Activated T-helper 1 cell treated with anti-CD3 and anti-CD28 coated beads, Interleukin-12 subunit alpha, Interleukin-12 subunit beta, Interleukin-2, Interleukin-4 antibody, amounts not matched to agents 30 ng/mL and 10 ng/mL and 1 ng/mL, durations not matched to agents 14 hours and 24 hours and 36 hours (primary cell): ENCODE measurements at regions not wholly inside any gene's neighbourhood (a gene's known extent, or its start where the extent isn't known, plus 50 kb on each side); places are given as distances from the start of the nearest gene placed in this dataset.

ENCODE experiments used
- DNase-seq: peaks from one replicate; pipeline ENCODE4 v3.0.0; 2021; ENCODE audit warnings: low spot score
- H3K27ac Mint-ChIP-seq: one replicate; pipeline ENCODE4 v1.8.0; 2021; ENCODE audit warnings: mild to moderate bottlenecking, mixed read lengths
- H3K27me3 Mint-ChIP-seq: one replicate; pipeline ENCODE4 v1.8.0; 2022; ENCODE audit warnings: mild to moderate bottlenecking, moderate library complexity, mixed read lengths; ENCODE audit not compliant: insufficient read depth
- H3K36me3 Mint-ChIP-seq: one replicate; pipeline ENCODE4 v1.8.0; 2021; ENCODE audit warnings: low read depth, mixed read lengths
- H3K4me1 Mint-ChIP-seq: one replicate; pipeline ENCODE4 v1.8.0; 2021; ENCODE audit warnings: low read depth, mixed read lengths
- H3K4me3 Mint-ChIP-seq: one replicate; pipeline ENCODE4 v1.8.0; 2021; ENCODE audit warnings: mild to moderate bottlenecking, moderate library complexity, mixed read lengths
- H3K9me3 Mint-ChIP-seq: one replicate; pipeline ENCODE4 v1.8.0; 2021; ENCODE audit warnings: mixed read lengths
- intact Hi-C: fragments of 100-400 bp; cut with micrococcal nuclease; formaldehyde crosslinking; loops from one replicate; pipeline ENCODE4 v1.15.1; 2024

DNA sequence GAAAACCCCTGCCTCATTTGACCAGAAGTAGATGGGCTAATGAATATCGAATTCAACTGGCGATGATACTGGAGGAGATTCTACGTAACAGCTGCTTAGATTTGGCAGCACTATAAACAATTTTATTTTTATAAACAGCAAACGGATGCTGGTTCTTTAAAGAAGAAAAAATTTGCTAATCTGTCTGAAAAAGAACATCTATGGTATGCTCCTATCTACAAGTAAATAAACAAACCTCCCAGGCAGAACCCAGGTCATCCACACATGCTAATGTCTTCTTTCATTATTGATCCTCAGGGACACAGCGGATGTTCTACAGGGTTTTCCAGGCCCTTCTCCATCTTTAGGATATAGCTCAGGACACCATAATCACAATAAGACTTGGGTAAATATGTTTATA is 291.3 kb downstream of the ALDH8A1 start:
- DNase-seq, result no peak
- H3K27me3 Mint-ChIP-seq, result peaks cover 8% of the 10 kb centered on the region
- intact Hi-C loops, result no loop called here
- no peaks in the 10 kb centered on the region for H3K36me3 Mint-ChIP-seq
- no peak overlapping the region for H3K27ac Mint-ChIP-seq
- H3K9me3 Mint-ChIP-seq, result no peaks in the 10 kb centered on the region
- H3K4me1 Mint-ChIP-seq, result no peaks in the 10 kb centered on the region
- H3K4me3 Mint-ChIP-seq, result no peak overlapping the region

DNA sequence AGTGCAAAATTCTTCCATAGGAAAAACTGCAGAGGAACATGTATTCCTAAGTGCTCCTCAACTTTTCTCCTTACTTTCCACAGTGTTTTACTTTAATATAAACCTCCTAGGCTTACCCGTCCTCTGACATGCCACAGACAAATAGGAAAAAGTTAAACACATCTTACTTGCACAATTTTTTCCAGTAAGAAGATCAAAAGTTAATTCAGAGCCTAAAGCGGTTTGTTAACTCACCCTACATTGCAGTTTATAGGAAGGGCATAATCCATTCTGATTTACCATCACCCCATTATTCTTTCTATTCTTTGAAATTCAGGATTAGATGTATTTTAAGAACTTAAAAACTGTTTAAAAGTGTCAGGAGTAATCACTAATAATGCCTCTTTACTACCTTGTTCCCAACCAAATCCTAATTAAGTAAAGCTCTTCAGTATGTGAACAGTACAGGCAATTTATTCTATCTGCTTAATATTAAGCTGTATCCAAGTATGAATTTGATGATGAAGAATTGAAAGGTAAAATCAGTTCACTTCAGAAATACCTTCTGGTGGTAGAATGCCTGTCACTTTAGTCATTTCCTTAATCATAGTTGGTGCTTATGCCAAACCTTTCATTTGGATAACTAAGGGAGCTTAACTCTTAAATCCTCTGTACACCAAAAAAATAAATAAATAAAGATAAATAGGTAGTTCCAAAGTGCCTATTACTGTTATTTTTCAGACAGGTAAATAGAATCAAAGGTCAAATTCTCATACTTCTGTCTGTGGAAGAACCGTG is 292.0 kb downstream of the ALDH8A1 start:
- no peak for DNase-seq
- Mint-ChIP-seq H3K27ac (no peak overlapping the region), H3K9me3 (no peaks in the 10 kb centered on the region), H3K27me3 (peaks cover 8% of the 10 kb centered on the region), H3K4me3 (no peak overlapping the region), H3K4me1 (no peaks in the 10 kb centered on the region), H3K36me3 (no peaks in the 10 kb centered on the region)
- intact Hi-C loops, result no loop called here

- no peak overlapping the region for H3K4me3 Mint-ChIP-seq
- DNase-seq, result no peak
- H3K9me3 Mint-ChIP-seq, result no peaks in the 10 kb centered on the region
- no peaks in the 10 kb centered on the region for H3K4me1 Mint-ChIP-seq
- H3K36me3 Mint-ChIP-seq, result no peaks in the 10 kb centered on the region
- no peak overlapping the region for H3K27ac Mint-ChIP-seq
- intact Hi-C loops, result no loop called here
- peaks cover 14% of the 10 kb centered on the region for H3K27me3 Mint-ChIP-seq
Measured at GRCh38 chr6:134657343-134657742, 292.6 kb downstream of the ALDH8A1 start.

GRCh38 chr6:134654751-134655150 is 295.1 kb downstream of the ALDH8A1 start:
- no peaks in the 10 kb centered on the region for H3K4me1 Mint-ChIP-seq
- no peak overlapping the region for H3K27ac Mint-ChIP-seq
- intact Hi-C loops, result no loop called here
- peaks cover 26% of the 10 kb centered on the region for H3K27me3 Mint-ChIP-seq
- H3K36me3 Mint-ChIP-seq, result no peaks in the 10 kb centered on the region
- H3K4me3 Mint-ChIP-seq, result no peak overlapping the region
- no peak for DNase-seq
- no peaks in the 10 kb centered on the region for H3K9me3 Mint-ChIP-seq

GRCh38 chr6:134651519-134651918 is 298.4 kb downstream of the ALDH8A1 start:
- Mint-ChIP-seq H3K4me3 (no peak overlapping the region), H3K27ac (no peak overlapping the region), H3K27me3 (peaks cover 35% of the 10 kb centered on the region), H3K9me3 (no peaks in the 10 kb centered on the region), H3K36me3 (no peaks in the 10 kb centered on the region), H3K4me1 (no peaks in the 10 kb centered on the region)
- intact Hi-C loops, result no loop called here
- no peak for DNase-seq

GRCh38 chr6:134647861-134648260 is 302.0 kb downstream of the ALDH8A1 start:
- Mint-ChIP-seq H3K4me1 (no peaks in the 10 kb centered on the region), H3K36me3 (no peaks in the 10 kb centered on the region), H3K27me3 (peaks cover 28% of the 10 kb centered on the region), H3K27ac (no peak overlapping the region), H3K9me3 (no peaks in the 10 kb centered on the region), H3K4me3 (no peak overlapping the region)
- intact Hi-C loops, result no loop called here
- no peak for DNase-seq

- Mint-ChIP-seq H3K9me3 (no peaks in the 10 kb centered on the region), H3K4me3 (no peak overlapping the region), H3K4me1 (peaks cover 21% of the 10 kb centered on the region), H3K36me3 (peaks cover 3% of the 10 kb centered on the region), H3K27me3 (peaks cover 3% of the 10 kb centered on the region), H3K27ac (no peak overlapping the region)
- intact Hi-C loops, result loop anchor here (5.0 kb wide), 1 partner anchor 239 kb away; no protein-coding TSS in a partner anchor
- DNase-seq, result no peak
Measured at GRCh38 chr6:134642819-134643218, 307.1 kb downstream of the ALDH8A1 start.

GRCh38 chr6:134642279-134642678 is 307.6 kb downstream of the ALDH8A1 start:
- intact Hi-C loops, result loop anchor here (5.0 kb wide), 1 partner anchor 240 kb away; no protein-coding TSS in a partner anchor
- H3K9me3 Mint-ChIP-seq, result no peaks in the 10 kb centered on the region
- no peaks in the 10 kb centered on the region for H3K27me3 Mint-ChIP-seq
- DNase-seq, result no peak
- H3K4me3 Mint-ChIP-seq, result no peak overlapping the region
- no peak overlapping the region for H3K27ac Mint-ChIP-seq
- H3K36me3 Mint-ChIP-seq, result peaks cover 3% of the 10 kb centered on the region
- peaks cover 26% of the 10 kb centered on the region for H3K4me1 Mint-ChIP-seq

DNA sequence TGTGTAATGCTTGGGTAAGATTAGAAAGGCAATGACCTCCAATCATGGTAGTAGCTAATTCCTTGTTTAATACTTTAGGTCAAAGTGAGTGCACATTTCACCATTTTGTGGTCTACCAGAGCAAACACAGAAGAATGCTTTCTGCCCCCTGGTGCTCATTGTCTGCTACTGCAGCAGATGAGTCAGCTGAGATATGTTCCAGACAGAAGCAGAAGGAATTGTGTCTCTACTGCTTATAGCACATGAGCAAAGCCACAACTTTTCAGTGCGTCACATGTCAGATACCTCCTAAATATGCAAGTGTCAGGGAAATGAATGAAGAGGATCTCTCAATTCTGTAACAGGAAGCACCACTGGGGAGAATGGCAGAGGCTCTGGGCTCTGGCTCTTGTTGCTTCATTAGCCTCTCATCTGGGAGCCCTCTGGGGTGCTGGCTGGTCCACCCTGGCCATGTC is 308.9 kb downstream of the ALDH8A1 start:
- intact Hi-C loops, result loop anchor here (1.0 to 5.0 kb wide), 9 partner anchors 182 to 485 kb away; no protein-coding TSS in a partner anchor
- H3K27ac Mint-ChIP-seq, result no peak overlapping the region
- no peaks in the 10 kb centered on the region for H3K9me3 Mint-ChIP-seq
- H3K4me1 Mint-ChIP-seq, result peaks cover 33% of the 10 kb centered on the region
- peaks cover 3% of the 10 kb centered on the region for H3K36me3 Mint-ChIP-seq
- peak; percentile 65 for DNase-seq
- H3K4me3 Mint-ChIP-seq, result no peak overlapping the region
- no peaks in the 10 kb centered on the region for H3K27me3 Mint-ChIP-seq

GRCh38 chr6:134640229-134640628 is 309.7 kb downstream of the ALDH8A1 start:
- Mint-ChIP-seq H3K27me3 (no peaks in the 10 kb centered on the region), H3K4me1 (peaks cover 33% of the 10 kb centered on the region), H3K36me3 (peaks cover 3% of the 10 kb centered on the region), H3K4me3 (no peak overlapping the region), H3K9me3 (no peaks in the 10 kb centered on the region), H3K27ac (no peak overlapping the region)
- no peak for DNase-seq
- intact Hi-C loops, result loop anchor here (2.0 to 5.0 kb wide), 3 partner anchors 242 to 301 kb away; no protein-coding TSS in a partner anchor

DNA sequence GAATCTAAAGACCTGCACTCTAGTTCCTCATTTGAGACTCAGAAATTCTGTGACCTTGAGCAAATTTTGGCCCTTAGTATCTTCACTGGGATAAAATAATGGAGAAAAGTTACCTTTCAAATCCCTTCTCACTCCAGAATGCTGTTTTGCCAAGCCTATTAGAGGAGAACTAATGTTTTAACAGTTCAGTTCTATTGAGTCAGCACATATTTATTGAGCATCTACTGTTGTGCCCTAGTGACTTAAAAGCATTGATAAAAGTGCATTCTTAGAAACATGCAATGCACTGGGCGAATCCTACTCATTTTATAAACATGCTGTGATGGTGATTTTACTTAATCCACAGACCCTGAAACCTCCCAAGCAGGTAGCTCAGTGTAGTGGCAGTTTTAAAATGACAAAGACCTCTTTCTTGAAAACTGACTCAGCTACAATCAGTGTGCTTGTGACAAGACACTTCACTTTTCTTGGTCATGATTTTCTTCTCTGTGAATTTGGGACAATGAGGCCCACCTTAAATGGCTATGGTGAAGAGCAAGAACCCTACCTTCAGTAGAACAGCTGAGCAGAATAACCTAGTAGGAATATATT is 312.0 kb downstream of the ALDH8A1 start:
- Mint-ChIP-seq H3K27ac (no peak overlapping the region), H3K9me3 (no peaks in the 10 kb centered on the region), H3K4me1 (peaks cover 37% of the 10 kb centered on the region), H3K27me3 (peaks cover under 1% of the 10 kb centered on the region), H3K4me3 (no peak overlapping the region), H3K36me3 (peaks cover 3% of the 10 kb centered on the region)
- intact Hi-C loops, result loop anchor here (10.0 kb wide), 1 partner anchor 323 kb away; the partner anchor contains the start of gene SGK1
- no peak for DNase-seq

DNA sequence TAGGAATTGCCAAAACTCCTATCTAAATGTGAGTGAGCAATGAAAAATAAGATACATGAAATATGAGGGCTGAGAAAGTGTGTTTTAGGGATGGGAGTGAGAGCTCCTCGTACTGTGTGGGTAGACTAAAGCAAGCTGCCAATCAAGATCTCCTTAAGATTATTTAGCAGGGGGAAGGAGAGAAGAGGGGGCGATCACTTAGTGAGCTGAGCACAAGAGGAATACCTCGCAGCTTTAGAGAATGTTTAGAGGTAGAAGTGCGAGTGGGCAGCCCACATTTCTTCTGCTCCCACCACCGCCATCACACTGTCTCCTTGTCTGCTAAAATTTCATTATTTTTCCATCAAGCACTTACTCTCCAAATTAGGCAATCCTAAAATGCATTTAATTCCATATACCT is 312.6 kb downstream of the ALDH8A1 start:
- H3K4me1 Mint-ChIP-seq, result peaks cover 44% of the 10 kb centered on the region
- H3K27me3 Mint-ChIP-seq, result peaks cover 3% of the 10 kb centered on the region
- peaks cover 3% of the 10 kb centered on the region for H3K36me3 Mint-ChIP-seq
- no peak for DNase-seq
- H3K4me3 Mint-ChIP-seq, result no peak overlapping the region
- intact Hi-C loops, result loop anchor here (10.0 kb wide), 1 partner anchor 322 kb away; the partner anchor contains the start of gene SGK1
- no peak overlapping the region for H3K27ac Mint-ChIP-seq
- no peaks in the 10 kb centered on the region for H3K9me3 Mint-ChIP-seq

- H3K27ac Mint-ChIP-seq, result no peak overlapping the region
- no peaks in the 10 kb centered on the region for H3K9me3 Mint-ChIP-seq
- H3K4me3 Mint-ChIP-seq, result no peak overlapping the region
- DNase-seq, result no peak
- H3K36me3 Mint-ChIP-seq, result peaks cover 3% of the 10 kb centered on the region
- H3K27me3 Mint-ChIP-seq, result peaks cover 9% of the 10 kb centered on the region
- intact Hi-C loops, result loop anchor here (10.0 kb wide), 1 partner anchor 321 kb away; the partner anchor contains the start of gene SGK1
- H3K4me1 Mint-ChIP-seq, result peaks cover 45% of the 10 kb centered on the region
Measured at GRCh38 chr6:134636186-134636799, 313.6 kb downstream of the ALDH8A1 start.
